GM10248 (cell line): ENCODE measurements at regions not wholly inside any gene's neighbourhood (a gene's known extent, or its start where the extent isn't known, plus 50 kb on each side); places are given as distances from the start of the nearest gene placed in this dataset.

Experiments used
- CTCF ChIA-PET: fragments of 300-600 bp; sonication (Branson Sonifier 250); formaldehyde crosslinking; extraction: SDS; loops from one replicate; lab custom pipeline; 2021; ENCODE audit warnings: antibody characterized with exemption; lab: Yijun Ruan, JAX
- POLR2A ChIA-PET: fragments of 350-650 bp; sonication (Branson Sonifier 250); formaldehyde crosslinking; extraction: SDS; loops from one replicate; lab custom pipeline; 2020; ENCODE audit warnings: antibody characterized with exemption; lab: Yijun Ruan, JAX
- DNase-seq: peaks from one replicate; pipeline ENCODE4 v3.0.0; 2012; ENCODE audit errors: extremely low spot score
- CTCF ChIP-seq: IDR thresholded peaks from 2 replicates; pipeline ENCODE4 v1.5.1; 2012; ENCODE audit warnings: mild to moderate bottlenecking, low read depth; ENCODE audit errors: extremely low read depth, missing control alignments, control extremely low read depth

GRCh38 chr14:22097072-22097471, 423.5 kb upstream of the OR4E1 start:
- no peak for DNase-seq
- no peak for TF ChIP-seq CTCF
- ChIA-PET CTCF (interaction anchor here (1.0 to 4.8 kb wide), 6 partner anchors 13 to 119 kb away, joined by 3 to 23 read pairs (median 4); no protein-coding TSS in a partner anchor), POLR2A (no interaction called here)

DNA sequence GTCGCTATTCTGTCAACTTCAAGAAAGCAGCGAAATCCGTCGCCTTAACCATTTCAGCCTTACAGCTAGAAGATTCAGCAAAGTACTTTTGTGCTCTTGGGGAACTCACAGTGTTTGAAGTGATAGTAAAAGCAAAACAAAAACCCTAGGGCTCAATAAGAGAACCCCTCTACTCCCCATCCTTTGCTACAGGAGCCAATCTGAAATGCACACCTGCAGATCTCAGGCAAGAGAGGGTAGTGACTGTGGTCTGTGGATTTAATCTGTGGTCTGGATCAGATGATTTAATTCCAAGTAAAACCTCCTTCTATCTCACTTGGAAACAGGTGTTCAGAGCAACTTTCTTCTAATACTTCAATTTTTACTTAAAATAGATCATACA, 422.9 kb upstream of the OR4E1 start:
- POLR2A ChIA-PET = no interaction called here
- DNase-seq = no peak
- CTCF ChIA-PET = interaction anchor here (1.0 to 4.8 kb wide), 6 partner anchors 9 to 32 kb away, joined by 3 to 23 read pairs (median 4); no protein-coding TSS in a partner anchor
- no peak for TF ChIP-seq CTCF

GRCh38 chr14:22095860-22096513, 422.4 kb upstream of the OR4E1 start:
- TF ChIP-seq CTCF = no peak
- POLR2A ChIA-PET = no interaction called here
- DNase-seq = no peak
- CTCF ChIA-PET = interaction anchor here (1.2 to 4.8 kb wide), 5 partner anchors 9 to 16 kb away, joined by 3 to 23 read pairs (median 4); no protein-coding TSS in a partner anchor

GRCh38 chr14:22089940-22090339, 416.3 kb upstream of the OR4E1 start:
- ChIA-PET CTCF (interaction anchor here (1.4 to 1.5 kb wide), 2 partner anchors 11 to 12 kb away, joined by 3 to 4 read pairs; no protein-coding TSS in a partner anchor), POLR2A (no interaction called here)
- TF ChIP-seq CTCF = no peak
- no peak for DNase-seq

DNA sequence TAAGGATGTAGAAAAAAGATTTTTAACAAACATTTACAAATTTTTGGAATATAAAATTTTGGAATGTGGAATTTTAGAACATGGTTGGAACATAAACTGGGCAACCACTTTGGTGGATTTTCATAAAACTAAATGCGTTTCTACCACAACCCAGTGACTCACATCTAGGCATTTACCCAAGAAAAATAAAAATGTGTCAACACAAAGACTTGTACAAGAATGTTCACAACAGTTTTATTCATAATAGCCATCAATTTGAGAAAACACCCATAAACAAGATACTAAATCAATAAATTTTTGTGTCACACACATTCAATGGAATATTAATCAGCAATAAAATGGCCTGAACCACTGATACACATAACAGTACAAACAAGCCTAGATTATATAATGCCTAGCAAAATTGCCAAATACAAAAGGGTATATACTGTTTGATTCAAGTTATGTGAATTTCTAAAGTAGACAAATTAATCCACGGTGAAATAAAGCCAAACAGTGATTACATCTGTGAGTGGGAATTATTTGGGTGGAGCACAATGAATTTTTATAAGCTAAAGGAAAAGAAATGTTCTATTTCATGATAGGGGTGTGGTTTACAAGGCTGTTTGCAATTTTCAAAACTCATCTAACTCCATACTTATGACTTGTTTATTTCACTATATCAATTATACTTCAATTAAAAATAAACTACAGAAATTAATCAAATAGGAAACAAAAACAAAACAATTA, 415.2 kb upstream of the OR4E1 start:
- POLR2A ChIA-PET = no interaction called here

GRCh38 chr14:22086131-22086530, 412.5 kb upstream of the OR4E1 start:
- ChIA-PET POLR2A (no interaction called here), CTCF (interaction anchor here (1.1 to 1.7 kb wide), 3 partner anchors 10 to 14 kb away, joined by 3 to 5 read pairs (median 5); no protein-coding TSS in a partner anchor)
- TF ChIP-seq CTCF = no peak
- DNase-seq = no peak

More for the DNA sequence above, 415.2 kb upstream of the OR4E1 start:
- DNase-seq = no peak
- TF ChIP-seq CTCF = no peak
- CTCF ChIA-PET = interaction anchor here (1.4 to 1.5 kb wide), 2 partner anchors 12 to 13 kb away, joined by 3 to 4 read pairs; no protein-coding TSS in a partner anchor
